Adrenal gland (tissue), 5 donors: ENCODE measurements at regions not wholly inside any gene's neighbourhood (a gene's known extent, or its start where the extent isn't known, plus 50 kb on each side); places are given as distances from the start of the nearest gene placed in this dataset.

Source experiments
- CTCF ChIP-seq, 6 experiments: fragments of 450-650 bp in 4 of 6; fragments of 200-600 bp in 2 of 6; sonication (generic) in 1 of 6; IDR thresholded peaks; 1 replicate in 5 of 6; 2 replicates in 1 of 6; pipeline versions ENCODE4 v1.5.1 to v1.8.0; 2016 to 2021; ENCODE audit warnings: antibody characterized with exemption in 6 of 6, mild to moderate bottlenecking in 2 of 6, moderate library complexity in 1 of 6
- POLR2A ChIP-seq, 2 donors: fragments of 450-650 bp; IDR thresholded peaks; one replicate each; pipeline ENCODE4 v1.6.1; 2017; ENCODE audit warnings: antibody characterized with exemption in 2 of 2, mild to moderate bottlenecking in 2 of 2, moderate library complexity in 1 of 2
- donor health status: DM: no; HTN: no; CAD: no.

GRCh38 chr11:11035331-11035730, 177.5 kb upstream of the ZBED5 start:
- no peak for TF ChIP-seq CTCF (IDR thresholded peaks at IDR 0.05)
- TF ChIP-seq POLR2A (IDR thresholded peaks at IDR 0.05), result no peak
